RPMI8226 (cell line): ENCODE measurements at regions not wholly inside any gene's neighbourhood (a gene's known extent, or its start where the extent isn't known, plus 50 kb on each side); places are given as distances from the start of the nearest gene placed in this dataset.
"Not testable (repeated sequence)": the region's sequence is repeated elsewhere in the genome, so short reads cannot be mapped to it uniquely, and the experiment has no call there.

Experiments used
- DNase-seq: peaks from one replicate; pipeline ENCODE4 v3.0.0-alpha.2; 2015

DNA sequence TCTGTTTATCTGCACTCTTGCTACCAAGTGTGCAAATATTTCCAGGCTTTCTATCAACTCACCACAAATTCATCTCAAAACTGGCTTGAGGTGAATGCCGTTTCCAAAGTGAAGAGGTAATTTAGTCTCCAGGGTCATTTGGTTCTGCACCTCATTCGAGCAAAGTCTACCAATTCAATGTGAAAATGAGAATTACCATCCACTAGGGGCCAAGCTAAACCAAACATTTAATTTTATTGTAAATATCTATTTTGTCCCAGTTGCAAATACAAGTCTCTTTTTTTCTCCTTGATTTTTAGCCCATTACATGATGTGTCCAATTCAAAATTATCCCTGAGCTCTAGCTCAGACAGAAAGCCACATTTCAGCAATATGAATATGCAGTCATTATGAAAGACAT, 152.3 kb upstream of the PTBP2 start:
- no peak for DNase-seq

DNA sequence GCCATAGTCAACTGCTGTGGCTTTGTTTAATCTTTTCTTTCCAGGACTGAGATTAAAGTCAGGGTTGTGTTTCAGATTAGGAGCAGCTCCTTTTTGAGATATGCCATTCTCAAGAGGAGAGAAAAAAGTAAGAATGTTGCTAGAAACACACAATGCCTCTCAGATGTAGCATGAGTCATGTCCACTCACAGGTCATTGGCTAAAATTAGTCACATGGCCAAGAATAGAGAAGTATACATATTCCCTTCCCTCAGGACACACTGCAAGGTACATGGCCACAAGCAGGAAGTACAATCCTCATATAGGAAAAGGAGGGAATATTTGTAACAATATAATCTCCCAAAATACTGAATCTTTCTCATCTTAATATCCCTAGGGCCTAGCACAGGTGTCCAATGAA, 141.9 kb upstream of the PTBP2 start:
- no peak for DNase-seq

DNA sequence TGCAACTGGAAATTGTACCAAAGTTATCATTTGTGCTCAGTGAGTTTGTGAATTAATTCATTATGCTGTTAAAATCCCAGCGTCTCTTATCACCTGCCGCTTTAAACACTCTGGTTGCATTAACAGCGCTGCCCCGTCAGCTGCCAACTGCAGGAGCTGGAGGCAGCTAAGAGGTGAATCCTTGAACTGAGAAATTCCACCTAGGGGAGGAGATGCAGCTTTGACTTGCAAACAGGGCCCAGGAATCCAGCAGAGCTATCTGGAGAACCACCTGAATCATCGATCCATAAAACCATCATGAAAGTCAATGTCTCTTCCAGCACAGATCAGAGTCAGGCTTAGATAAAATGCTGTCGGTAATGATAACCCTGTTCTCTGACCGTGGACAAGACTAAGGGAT, 140.7 kb upstream of the PTBP2 start:
- DNase-seq, result no peak

DNA sequence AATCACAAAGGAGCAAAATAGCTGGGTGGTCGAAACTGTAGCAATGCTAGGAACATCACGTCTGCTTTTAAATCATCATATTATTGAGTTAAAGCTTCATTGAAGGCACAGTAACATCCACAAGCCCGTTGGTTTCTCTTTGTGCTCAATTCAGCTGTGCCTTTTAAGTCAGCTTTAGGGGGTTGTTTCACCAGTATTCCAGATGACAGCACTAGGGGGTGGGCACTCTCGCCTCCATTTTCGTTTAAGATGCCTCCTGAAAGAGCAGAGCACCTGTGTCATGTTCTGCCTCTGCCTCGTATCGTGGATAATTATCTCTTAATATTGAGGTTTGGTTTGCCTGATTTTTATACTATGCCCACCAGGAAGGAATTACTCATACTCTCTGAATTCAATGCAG, 139.8 kb upstream of the PTBP2 start:
- DNase-seq, result no peak

DNA sequence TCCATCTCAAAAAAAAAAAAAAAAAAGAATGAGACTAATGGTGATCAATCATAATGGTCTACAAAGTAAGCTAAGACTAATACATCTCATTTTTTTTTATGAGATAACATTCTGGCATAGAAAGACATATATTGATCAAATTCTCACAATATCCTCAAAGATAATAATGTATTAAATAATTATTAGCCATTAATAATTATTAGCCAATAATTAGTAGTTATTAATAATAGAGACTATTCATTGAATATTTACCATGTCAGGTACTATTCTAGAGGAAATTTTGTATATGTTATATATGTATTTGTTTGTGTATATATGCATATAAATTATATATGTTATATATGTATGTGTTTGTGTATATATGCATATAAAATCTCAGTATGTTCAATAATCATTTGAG, 137.7 kb upstream of the PTBP2 start:
- no peak for DNase-seq

DNA sequence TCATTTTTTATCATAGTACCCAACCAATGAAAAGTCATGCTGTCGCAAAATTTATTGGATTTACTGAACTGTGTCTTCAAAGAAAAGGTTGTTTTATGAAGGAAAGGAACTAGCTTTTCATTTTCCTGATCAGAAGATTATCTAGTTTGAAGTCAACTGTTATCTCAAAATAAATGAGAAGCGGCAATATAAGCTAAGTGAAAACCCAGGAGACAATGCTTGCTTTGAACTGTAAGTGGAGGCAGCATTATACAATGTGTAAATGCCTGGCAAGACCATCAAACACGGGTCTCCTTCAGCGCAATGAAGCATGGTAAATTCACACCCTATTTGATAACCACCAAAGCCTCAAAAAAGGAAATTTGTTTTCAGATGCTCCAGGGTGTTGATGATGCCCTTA, 134.4 kb upstream of the PTBP2 start:
- no peak for DNase-seq

DNA sequence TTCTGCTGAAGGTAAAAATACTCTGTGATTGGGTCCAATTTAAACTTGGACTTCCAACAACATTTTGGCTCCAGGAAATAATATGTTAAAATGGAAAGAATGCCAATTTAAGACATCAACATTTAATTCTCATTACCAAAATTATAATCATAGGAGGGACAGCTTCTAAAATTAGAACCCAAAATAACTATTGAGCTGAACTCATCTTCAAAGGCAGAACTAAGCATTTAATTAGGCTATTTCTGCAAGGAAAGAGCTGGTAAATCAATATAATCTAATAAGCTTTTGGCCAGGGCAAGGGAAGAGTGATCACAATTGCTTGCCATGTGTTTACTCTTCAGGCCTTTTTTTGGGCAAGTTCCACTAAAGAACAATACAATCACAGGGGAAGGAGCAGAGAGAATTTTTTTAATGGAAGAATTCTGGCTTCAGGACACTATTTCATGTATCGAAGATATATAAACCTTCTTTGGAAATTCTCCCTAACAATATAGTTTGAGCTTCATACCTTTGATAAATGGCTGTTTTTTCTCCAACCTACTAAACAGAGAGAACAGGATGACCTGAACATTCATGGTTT, 133.1 kb upstream of the PTBP2 start:
- no peak for DNase-seq

DNA sequence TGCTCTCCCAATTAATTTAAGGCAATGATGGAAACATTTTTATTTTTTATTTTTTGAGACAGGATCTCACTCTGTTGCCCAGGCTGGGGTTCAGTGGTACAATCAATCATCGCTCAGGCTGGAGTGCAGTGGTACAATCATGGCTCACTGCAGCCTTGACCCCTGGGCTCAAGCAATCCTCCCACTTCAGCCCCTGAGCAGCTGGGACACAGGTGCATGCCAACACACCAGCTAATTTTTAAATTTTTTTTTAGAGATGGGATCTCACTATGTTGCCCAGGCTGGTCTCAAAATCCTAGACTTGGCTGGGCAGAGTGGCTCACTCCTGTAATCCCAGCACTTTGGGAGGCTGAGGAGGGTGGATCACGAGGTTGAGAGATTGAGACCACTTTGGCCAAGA, 126.1 kb upstream of the PTBP2 start:
- DNase-seq, result not testable (repeated sequence)

DNA sequence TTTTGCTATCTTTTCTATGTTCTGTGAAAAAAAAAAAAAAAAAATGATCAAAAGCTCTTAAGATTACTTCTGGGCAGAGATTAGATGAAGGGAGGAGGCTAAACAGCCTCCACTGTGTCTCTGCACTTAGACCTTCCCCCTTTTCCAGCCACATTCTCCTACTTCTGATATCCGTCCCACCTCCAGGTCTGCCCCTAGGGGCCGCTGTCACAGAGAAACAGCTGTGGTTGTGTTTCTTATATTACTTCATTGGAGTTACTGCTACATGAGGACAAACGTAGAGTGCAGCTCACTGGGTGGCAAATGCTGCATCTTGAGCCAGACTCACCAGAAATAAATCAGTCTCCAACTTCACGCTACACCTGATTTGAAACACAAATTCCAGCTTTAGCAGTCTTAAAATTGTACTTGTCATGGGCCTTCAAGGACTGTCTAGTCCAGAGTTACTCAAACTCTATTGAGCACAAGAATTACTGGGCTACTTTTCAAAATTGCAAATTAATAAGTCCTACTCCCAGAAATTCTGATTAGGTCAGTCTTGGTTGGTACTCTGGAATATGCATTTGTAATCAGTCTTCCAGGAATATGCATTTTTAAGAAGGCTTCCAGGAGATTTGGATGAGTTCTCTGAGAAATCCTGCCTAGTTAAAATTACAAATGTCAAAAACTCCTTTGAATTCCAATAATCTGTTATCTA, 125.2 kb upstream of the PTBP2 start:
- DNase-seq, result peak; percentile 29

DNA sequence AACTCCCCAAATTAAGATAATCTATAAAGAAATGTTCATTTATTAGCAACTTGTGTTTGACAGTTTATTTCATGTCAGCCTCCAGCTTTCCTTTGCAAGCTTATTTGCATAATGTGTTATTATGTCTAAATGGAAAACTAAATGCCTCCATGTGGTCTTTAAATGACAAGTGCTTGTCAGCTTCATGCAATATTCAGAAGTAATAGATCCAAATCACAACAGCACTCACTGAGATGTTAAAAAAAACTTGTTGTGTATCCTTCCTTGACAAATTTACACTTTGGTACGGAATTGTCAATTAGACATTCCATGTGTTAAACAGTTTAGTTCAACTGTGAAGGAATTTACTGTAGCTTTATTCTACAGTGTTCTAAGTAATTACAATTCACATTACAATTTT, 124.4 kb upstream of the PTBP2 start:
- no peak for DNase-seq

DNA sequence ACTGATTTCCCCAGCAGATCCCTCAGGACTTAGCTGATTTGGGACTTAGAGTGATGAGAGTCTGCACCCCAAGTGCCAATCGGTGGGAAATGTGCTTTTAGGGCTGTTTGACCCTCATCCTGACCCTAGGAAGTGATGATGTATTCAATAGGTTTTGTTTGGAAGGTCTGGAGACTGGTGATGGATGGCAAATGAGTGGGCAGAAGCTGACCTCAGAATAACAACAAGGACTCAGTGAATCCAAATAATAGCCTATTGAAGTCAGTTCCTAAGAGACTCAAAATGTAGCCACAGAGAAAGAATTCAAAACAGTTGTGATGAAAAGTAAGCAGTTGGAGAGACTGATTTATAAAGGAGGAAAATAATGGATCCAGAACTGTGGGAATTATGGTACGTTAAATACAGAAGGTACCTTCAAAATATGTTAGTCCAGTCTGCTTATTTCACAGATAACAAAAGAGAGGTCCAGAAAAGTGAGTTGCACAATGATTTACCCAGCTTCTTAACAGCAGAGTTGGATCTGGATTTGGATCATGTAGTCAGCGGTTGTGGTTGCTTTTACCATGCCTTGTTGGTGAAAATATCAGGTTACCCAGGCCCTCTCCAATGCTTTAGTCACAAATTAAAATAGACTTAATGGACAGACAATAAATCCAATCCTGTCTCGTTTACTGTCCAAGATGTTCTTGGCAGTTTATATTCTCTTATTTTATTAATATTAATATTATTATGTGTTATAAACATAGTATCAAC, 123.0 kb upstream of the PTBP2 start:
- DNase-seq, result no peak

DNA sequence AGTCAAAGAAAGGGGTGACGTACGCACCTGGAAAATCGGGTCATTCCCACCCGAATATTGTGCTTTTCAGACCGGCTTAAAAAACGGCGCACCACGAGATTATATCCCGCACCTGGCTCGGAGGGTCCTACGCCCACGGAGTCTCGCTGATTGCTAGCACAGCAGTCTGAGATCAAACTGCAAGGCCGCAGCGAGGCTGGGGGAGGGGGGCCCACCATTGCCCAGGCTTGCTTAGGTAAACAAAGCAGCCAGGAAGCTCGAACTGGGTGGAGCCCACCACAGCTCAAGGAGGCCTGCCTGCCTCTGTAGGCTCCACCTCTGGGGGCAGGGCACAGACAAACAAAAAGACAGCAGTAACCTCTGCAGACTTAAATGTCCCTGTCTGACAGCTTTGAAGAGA, 117.0 kb upstream of the PTBP2 start:
- DNase-seq, result not testable (repeated sequence)

DNA sequence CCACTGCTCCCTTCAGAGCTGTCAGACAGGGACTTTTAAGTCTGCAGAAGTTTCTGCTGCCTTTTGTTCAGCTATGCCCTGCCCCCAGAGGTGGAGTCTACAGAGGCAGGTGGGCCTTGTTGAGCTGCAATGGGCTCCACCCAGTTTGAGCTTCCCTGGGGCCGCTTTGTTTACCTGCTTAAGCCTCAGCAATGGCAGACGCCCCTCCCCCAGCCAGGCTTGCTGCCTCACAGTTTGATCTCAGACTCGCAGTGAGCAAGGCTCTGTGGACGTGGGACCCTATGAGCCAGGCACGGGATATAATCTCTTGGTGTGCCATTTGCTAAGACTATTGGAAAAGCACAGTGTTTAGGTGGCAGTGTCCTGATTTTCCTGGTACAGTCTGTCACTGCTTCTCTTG, 104.2 kb upstream of the PTBP2 start:
- DNase-seq, result not testable (repeated sequence)

DNA sequence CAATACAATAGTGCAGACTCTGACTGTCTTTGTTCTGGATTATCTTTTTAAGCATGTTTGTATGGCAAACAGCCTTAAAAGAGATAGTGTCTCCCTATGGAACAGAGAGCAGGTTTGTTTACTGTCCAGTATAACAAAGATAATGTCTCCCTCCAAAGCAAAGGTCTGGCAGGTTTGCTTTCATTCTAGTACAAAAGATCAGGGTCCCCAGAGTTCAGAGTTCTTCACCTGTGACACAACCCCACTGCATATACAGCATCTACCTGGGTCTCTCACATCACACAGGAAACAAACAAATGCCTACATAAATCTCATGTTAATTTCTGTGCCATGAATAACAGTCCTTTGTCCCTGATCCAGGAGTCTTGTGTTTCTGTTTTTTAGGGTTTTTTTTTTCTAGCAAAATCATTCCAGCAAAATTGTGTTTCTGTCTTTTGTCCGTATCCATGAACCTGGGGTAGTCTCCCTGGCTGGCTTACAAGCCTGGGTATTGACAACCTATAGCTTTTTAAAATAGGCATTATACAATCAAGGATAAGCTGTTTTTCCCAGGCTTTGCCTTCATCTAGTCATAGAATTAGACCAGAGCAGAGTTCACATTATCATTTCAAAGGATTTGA, 89.4 kb upstream of the PTBP2 start:
- no peak for DNase-seq

DNA sequence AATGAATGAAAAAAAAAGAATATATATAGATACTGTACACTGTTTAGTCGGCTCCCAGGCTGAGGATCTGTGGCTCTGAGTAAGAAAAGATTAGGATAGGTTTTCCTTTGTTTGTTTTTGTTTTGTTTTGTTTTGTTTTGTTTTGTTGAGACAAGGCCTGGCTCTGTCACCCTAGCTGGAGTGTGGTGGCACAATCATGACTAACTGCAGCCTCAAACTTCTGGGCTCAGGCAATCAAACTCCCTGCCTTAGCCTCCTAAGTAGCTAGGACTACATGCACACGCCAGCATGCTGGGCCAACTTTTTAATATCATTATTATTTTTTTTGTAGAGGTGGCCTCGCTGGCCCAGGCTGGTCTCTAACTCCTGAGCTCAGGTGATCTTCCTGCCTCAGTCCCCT, 87.9 kb upstream of the PTBP2 start:
- DNase-seq, result no peak

DNA sequence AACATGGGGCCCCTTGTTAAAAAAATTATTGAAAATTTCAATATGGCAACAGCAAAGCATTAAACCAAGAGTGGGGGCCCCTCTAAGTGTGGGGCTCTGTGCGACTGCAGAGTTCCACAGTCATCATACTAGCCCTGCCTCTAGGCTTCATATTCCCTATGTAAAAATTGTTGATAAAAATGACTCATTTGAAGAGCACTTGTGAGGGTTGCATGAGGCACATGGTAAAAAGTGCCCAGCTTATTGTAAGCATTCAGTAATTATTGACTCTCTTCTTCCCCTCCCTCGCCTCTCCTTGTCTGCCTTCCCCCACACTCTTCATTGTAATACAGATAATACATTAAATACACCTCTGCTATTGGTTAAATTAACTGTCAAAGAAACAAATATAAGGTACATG, 86.7 kb upstream of the PTBP2 start:
- DNase-seq, result no peak

DNA sequence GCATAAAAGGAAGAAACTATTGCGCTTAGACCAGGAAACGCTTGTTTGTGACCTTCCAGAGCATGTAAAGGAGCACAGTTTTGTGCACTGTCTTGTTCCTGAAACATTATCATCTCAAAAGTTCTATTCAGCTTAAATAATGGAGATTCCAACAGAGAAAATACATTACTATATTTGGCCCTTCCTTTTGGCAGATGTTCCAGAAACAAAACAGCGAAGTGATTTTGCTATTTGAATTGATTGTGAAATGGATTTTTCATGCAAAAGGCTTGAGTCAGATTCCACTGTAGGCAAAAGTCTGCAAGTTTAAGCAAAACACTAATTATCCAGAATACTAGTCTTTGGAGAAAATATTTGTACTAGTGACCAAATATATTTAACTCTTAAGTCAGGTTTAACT, 80.3 kb upstream of the PTBP2 start:
- DNase-seq, result no peak

DNA sequence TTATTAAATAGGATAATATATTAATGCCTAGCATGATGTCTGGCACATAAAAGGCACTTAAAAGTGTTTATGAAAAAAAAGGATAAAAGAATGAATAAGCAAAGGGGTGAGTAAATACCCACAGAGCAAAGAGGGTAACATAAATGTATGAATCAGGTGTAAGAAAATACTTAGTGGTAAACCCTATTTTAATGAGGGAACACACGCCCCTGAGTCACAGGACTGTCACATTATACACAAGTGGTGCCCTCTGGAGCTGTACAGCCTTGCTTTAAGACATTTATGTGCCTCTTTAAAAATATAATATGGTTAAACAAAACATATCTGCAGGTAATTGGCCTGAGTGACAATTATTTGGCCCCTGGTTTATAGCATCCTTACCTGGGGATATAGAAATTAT, 78.1 kb upstream of the PTBP2 start:
- DNase-seq, result no peak

DNA sequence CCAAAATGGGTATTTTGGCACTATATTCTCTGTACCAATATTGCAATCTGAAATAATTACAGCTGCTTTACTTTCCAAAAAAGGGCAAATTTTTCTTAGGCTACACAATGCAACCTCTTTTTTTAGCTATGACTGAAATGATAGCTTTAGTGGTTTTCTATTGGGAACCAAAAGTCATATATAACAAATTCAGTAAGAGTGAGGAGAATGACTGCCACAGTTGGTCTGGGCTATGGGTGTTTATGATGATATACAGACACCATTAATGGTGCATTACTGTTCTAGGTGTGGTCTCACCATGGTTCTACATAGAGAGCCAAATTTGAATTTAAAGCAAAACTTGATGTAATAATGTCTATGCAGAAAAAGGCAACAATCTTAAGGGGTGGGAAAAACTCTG, 72.3 kb upstream of the PTBP2 start:
- DNase-seq, result no peak

DNA sequence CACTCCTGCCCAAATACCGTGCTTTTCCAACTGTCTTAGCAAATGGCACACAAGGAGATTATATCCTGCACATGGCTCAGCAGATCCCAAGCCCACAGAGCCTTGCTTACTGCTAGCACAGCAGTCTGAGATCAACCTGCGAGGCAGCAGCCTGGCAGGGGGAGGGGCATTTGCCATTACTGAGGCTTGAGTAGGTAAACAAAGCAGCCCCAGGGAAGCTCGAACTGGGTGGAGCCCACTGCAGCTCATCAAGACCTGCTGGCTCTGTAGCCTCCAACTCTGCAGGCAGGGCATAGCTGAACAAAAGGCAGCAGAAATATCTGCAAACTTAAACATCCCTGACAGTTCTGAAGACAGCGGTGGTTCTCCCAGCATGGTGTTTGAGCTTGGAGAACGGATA, 70.1 kb upstream of the PTBP2 start:
- DNase-seq, result no peak

DNA sequence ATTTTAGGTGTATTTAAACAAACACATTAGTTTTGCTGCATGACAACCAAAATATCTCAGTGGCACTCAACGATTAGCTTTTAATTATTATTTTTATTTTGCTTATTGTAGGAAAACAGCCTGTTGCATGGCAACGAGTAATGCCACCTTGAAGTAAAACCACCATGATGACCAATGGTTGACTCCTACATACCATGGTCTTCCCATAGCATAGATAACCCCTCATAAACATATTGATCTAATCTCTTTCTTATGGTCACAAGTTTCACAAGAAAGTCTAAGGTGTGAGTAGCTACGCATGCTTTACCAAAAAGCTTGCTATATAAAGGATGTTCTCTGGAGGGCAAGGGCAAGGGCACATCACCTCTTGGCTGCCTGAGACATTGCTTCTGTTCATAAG, 61.5 kb upstream of the PTBP2 start:
- no peak for DNase-seq

DNA sequence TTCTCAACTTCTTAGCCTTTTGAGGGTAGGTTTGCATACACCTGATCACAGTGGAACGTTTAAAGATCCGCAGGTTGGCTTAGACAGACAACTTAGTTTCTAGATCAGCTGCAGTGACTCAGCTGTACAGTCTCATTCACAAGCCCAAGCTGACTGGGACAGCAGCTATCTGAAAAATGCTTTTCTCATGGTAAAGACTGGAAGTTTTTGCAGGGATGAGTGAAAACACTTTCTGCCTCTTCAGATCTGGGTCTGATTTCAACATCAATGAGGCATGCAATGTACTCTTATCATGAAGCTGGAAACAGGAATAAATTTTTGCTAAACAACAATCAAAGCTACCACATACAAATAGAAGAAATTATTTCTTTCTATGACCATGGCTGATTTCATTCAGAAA, 61.1 kb upstream of the PTBP2 start:
- DNase-seq, result no peak
